ENCODE measurements at regions not wholly inside any gene's neighbourhood (a gene's known extent, or its start where the extent isn't known, plus 50 kb on each side); places are given as distances from the start of the nearest gene placed in this dataset.

DNA sequence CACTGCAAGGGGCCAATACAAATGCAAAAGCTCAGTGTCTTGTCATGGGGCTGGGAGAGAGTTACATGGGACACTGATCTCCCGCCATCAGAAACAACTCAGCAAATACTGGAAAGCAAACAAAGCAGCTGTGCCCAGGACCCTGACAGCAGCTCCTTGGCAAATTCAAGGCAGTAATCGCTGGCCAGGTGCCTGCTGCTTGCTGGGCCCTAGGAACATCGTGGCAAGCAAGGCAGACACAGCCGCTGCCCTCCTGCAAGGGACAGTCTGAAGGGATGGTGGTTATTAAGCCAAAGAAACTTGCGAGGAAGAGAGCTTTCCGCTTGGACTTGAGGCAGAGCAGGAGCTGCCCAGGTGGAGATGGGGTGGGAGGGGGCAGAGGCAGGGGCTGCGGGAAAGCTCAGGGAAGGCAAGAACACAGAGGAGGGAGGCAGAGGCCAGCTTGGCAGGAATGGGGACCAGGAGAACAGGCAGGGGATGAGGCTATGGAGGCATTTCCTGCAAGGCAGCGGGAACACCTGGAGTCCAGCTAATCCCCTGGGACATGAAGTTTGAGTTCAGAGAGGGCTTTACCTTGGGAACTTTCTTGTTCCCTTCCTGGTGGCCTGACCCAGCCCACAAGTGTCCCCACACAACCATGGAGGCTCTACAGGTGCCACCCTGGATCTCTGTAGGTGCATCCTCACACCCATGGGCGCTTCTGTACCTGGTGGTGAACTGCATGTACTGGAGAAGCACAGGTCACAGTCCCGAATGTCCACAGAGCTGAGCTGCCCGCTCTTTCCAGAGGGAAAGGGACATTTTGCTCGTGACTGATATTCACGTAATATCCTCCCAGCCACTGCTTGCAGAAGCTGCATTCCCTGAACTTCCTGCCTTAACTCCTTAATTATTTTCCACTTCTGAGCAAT lies 78.7 kb upstream of the ATP2B2 start:
- DNase-seq (ENCODE audit: low spot score) = no peak

DNA sequence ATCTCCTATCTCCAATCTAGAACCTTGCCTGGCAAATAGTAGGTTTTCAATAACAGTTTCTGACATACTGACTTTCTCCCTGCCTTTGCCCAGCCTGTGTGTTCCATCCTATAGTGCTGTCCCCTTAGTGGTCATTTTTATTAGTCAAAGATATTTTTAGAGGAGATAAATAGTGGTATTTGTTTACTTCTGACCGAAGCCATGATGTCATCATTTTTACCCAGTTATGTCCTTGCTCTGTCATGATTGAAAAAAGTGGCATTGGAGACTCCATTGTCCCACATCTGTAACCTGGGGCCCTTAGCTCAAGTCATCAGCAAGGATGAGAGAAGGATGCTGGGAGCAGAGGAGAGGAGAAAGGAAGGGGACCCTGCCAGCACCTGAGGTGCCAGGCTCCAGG lies 80.6 kb upstream of the ATP2B2 start:
- DNase-seq (ENCODE audit: low spot score) = no peak

DNA sequence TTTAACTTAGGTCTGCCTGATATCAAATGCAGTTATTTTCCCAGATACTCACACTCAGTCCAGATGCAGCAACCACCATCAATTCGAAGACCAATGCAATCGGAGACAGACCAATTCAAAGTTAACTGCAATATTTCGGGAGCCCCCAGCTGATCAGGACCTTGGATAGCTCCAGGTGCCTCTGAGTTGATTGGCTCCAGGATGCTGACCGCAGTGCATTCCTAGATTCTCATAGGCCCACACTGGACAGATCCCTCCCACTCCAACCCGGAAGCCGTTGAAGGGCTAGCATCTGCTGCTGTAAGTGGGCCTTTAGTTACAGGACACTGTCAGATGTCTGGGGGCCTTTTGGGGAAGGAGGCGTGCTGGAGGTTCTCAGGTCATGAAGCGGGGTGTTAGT lies 89.5 kb upstream of the ATP2B2 start:
- DNase-seq (ENCODE audit: low spot score) = no peak

DNA sequence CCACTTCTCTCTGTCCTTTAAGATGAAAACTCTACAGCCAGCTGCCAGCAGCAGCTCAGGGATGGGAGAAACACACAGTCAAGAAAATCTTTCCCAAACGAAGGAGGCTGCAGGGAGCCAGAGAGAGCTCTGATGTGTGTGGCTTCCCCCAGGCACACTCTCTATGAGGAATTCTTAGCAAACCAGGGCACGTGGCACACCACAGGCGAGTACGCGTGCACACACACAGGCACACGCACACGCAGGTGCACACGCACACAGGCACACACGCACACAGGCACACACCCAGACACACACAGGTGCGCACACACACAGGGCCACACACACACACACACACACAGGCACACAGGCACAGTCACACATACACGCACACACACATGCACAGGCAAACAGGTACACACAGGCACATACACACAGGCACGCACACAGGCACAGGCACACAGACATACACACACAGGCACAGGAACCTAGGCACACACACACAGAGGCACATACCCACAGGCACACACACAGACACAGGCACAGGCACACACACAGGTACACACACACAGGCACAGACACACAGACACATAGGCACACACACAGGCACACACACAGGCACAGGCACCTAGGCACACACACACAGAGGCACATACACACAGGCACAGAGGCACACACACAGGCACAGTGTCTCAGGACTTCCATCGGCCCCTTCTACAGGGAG lies 91.5 kb upstream of the ATP2B2 start:
- no peak for DNase-seq (ENCODE audit: low spot score)

DNA sequence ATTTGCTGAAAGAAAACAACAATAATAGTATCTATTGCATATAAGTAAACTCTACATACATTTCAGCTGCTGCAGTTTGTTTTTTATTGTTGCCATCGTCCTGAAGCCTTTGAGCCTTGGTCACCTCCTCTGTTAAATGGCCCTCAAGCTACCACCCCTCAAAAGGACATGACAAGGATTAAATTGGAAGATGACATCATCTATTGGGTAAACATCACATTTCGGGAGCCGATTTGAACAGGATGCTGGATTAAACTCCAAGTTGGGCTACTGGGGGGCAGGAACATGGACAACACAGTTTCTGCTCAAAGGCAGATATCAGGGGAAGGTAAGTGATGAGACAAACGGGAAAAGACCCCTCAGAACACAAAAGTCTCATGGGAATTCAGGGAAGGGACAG lies 92.3 kb upstream of the ATP2B2 start:
- no peak for DNase-seq (ENCODE audit: low spot score)

DNA sequence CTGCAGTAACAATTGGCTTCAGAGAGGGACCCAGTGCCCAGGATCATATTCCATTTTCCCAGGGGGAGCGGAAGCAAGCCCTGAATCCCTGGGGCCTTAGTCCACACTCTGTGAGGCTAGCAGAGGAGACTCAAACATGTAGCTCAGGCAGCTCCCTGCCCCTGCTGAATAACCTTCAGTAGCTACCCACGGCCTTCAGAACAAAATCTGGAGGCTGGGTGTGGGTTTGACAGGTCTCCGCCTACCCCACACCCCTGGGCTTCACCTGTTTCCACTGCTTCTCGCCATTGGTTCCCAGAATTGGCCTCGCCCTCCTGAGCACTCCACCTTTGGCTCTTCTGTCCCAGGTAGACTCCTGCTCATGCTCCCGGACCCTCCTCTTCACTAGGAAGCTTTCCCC lies 93.6 kb upstream of the ATP2B2 start:
- DNase-seq (ENCODE audit: low spot score) = no peak

DNA sequence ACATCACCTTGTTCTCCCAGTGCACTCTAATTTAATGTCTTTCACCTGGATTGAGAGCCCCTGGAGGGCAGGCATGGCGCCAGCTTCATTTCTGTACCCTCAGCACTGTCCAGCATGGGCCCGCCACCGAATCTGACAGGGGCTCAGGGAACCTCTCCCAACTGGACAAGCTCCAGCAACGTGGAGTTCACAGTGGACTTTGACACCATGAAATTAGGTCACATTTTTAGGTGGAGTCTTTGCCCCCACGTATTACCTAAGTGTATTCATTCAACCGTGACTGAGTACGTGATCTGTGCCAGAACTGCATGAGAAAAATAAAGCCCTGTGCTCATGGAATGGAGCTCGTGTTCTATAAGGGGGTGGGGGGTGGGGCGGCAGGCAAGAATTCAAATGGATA lies 94.1 kb upstream of the ATP2B2 start:
- DNase-seq (ENCODE audit: low spot score) = no peak

DNA sequence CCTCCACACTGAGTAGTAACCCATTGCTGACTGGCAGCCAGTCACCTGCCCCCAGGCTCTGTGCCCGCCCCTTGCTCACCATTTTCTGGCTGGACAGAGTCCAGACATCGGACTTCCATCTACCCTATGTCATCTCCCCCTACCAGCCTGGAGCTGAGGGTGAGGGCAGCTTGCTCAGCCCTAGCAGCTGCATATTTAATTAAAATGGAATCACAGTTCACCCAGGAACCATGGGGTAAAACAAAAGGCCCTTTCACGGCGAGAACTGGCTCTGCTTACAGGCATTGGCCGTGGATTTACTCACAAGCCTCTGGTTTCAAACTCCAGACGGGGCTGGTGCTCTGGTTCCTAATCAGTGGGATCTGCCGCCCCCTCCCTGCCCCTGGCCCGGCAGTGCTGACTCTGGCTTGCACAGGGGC lies 94.9 kb upstream of the ATP2B2 start:
- no peak for DNase-seq (ENCODE audit: low spot score)

DNA sequence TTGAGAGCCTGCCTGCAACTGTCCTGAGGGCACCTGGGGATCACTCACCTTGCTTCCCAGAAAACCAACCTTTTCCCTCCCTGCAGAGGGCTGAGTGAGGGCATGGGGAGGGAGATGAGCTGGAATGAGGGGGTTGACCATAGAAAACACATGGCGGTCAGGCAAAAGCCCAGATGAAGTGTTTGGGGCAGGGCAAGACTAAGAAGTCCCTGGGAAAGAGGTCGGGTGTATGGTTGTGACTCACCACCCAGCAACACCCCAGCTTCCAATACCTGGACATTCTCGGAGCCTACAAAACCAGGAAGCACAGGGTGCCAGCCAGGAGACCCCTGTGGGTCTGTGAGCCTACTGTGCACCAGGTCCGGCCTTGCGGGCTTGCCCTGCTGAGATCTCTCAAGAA lies 95.3 kb upstream of the ATP2B2 start:
- no peak for DNase-seq (ENCODE audit: low spot score)

DNA sequence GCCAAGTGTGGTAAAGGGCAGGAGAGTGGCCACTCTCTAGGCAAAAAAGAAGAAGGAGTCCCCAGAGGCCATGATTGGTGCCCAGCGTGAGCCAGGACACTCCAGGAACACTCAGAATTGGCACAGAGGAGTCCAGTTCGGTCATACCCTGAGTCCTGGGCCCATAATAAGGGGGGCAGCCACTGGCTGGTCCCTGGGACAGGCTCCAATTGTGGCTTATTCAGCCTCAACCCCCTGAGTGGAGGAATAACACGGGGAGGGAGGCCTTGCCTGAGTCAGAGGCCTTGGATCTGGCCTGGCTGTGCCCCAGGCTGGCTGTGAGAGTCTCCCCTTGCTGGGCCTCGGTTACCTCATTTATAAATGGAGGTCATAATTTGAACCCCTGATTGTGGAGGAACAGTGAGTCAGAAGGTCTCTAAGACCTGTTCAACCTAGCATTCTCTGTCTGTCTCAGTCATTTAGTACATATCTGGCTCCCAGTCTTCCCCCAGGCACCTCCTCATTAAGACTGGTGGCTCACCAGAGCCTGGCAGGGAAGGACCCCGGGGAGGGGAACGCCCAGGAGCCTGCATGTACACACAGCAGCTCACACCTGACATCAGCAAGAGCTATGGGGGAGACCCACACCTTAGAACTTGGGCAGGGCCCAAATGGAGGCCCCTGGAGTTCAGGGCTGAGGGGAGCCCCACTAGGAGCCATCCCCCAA lies 95.9 kb upstream of the ATP2B2 start:
- DNase-seq (ENCODE audit: low spot score) = no peak

DNA sequence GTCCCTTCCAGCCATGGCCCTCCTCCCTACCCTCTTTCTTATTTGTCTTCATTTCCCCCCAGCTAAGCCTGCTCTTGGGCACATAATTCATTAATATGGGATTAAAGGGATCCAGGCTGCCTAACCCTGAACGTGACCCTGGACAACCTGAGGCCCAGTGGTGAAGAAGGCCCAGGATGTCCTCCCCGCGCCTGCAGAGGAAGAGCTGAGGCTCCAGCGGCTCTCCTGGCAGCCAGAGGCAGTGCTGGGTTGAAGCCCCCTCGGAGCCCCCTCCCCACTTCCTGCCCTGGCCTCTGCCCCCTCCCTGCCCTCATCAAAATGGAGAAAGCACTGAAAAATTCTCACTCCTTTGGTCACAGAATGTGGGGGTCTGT lies 96.5 kb upstream of the ATP2B2 start:
- DNase-seq (ENCODE audit: low spot score) = no peak

DNA sequence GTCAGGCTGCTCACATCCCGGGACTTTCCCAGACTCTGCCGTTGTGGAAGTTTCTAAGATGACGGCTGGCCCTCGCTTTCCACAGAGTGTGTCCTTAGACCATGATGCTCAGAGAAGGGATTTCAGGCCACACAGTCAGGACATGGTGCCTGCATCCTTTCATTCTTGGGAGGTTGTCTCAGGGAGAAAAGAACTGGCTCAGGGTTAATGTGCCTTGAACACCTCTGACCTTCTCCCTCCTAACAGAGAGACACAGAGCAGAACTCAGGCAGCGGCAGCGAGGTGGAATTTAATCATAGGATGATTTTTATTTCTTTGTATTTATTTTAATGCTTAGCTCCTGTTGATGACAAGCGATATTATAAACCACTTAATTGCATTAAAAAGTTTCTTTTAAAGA lies 96.9 kb upstream of the ATP2B2 start:
- no peak for DNase-seq (ENCODE audit: low spot score)

DNA sequence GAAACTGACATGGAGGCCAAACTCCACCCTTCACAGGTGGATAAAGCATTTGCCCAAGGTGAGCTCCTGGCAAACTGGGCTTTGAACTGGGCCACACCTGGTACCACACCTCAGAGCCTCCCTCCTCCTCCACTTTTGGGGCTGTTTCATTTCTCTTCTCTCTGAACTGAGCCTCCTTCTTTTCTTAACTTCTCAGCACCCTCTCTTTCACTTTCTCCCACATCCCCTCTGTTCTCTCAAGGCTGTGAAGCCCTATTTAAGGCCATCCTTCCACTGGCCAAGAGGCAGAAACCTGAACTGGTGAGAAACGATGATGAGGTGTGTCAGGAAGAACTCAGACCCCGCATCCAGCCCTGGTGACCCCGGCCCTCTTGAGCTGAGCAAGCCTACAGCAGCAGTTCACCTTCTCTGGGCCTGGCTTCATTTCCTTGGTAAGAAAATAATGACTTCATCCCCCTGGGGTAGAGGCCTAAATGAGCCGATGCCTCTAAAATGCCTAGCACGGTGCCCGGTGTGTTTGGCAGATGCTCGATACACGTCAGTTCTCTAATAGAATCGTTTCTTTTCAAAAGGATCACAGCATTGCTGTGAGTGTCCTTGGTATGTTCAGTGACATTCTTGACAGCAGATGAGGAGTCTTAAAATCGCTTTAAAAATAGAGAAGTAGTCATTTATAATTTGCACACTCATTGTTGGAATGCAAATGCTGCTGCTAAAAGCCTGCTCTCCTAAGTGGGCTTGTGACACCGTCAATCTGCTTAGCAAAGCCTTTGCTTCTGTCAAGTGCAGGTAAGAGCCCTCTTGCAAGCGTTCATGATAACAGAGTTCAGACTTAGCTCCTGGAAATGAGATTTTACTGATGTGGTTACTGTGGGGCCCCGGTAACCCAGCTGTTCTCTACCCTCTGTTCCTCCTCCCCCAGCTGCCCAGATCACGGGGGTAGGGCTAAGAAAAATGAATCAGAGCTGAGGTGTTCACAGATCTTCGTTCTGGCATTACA lies 97.7 kb upstream of the ATP2B2 start:
- DNase-seq (ENCODE audit: low spot score) = no peak

DNA sequence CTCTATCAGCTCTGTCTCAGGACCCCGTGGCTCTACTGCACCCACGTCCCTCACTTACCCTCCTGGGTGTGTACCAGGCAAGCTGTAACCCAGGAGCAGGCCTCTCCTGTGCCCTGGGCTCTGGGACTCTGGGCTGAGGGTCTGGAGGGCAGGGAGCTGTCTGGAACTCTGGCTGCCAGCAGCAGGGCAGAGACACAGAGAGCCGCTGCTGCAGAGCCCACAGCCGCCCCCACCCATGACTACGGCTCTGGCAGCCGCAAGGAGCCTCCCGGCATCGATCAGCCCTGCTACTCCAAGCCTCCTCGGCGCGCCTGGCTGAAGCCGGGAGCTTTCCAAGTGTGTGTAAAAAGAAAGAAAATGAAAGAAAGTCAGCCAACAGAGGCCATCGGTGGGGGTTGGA lies 103.7 kb upstream of the ATP2B2 start:
- DNase-seq (ENCODE audit: low spot score) = no peak

DNA sequence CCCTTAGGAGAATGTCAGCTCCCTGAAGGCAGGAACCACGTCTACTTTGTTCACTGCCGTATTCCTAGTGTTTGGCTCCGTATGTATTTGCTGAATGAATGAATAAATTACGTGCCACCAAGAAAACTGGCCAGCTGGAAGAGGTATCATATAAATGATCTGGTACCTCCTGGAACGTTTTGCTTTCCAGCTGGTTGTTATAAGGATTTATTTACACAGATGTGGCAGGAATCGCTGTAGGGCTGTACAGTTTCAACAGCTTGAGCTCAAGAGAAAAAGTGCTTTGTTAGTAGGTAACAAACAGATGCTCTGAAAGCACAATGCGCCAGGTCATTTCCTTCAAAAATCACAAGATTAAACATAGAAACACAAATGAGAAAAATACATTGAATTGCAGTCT lies 108.8 kb upstream of the ATP2B2 start:
- no peak for DNase-seq (ENCODE audit: low spot score)

DNA sequence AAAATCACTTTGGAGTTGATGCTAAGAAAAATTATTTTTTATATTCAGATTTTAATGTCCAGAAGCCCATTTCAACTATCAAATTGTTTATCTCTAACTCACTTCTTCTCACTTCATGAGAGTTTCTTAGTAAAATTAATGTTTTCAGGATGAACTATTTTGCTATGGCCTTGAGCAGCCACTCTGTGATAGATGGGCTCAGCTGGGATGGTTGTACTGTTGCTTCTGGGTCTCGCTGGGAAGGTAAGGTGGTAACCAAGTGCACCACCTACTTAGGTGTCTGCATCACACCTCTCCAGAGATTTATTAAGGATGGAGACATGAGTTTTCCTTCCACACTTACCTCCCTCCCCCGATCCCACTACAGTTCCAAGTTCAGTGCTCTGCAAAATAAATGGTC lies 110.3 kb upstream of the ATP2B2 start:
- DNase-seq (ENCODE audit: low spot score) = no peak

DNA sequence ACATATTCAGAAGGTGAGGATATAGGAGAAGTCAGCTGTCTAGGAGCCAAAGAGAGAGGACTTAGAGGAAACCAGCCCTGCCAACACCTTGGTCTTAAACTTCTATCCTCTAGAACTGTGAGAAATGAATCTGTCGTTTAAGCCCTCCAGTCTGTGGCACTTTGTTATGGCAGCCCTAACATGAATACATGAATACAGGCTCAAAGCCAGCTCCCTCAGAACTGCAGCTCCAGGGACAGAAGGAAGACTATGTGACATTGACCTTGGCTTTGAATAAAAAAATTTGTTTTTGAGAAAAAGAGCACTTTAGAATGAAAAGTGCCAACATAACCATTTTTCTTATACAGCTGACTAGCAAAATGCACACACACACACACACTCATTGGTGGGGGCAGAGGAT lies 110.9 kb upstream of the ATP2B2 start:
- no peak for DNase-seq (ENCODE audit: low spot score)

DNA sequence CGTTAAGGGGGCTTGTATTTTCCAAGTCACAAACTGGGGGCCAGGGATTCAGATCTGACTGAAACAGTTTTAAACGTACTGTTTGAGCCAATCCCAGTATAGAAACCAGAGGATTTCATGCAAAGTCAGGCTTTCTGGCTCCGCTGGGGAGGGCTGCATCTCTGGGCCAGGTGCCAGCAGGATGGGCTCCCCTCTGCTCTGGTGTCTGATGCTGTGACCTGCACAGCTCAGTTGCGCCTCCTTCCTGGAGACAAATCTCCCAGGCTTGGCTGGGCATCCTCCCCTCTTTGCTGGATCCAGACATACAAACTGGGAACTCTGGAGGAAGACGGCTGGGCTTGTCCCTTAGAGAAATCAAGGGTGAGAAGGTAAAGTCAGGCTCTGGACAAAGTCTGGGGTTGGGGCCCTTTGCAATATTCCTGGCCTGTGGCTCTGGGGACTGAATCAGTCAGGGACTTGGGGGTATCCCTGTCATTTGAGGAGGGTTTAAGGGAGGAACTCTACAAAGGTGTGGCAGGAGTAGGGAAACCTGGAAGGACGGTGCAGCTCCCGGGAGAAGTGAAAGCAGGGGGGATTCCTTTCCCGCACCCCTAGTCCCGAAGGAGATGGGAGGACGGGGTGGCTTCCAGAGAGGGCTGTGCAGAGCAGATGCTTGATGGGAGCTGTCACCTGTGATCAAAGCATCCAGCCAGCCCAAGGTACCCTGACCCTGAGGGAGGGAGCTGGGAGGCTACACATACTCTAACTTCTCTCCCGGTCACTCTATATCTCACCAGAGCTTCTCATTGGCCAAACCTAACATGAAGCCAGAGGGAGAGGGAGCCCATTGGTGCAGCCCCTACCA lies 114.8 kb upstream of the ATP2B2 start:
- no peak for DNase-seq (ENCODE audit: low spot score)

DNA sequence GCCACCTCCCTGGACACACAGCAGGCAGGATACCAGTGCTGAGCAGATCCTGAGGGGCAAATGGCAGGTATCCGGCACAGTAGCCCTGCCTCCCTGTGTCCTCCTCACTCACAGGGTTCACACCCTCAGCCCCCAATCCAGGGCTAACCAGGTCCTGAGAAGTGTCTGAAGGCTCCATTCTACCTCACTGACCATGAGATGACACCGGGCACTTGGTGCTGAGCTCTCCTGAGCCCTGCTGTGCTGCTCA lies 115.4 kb upstream of the ATP2B2 start:
- no peak for DNase-seq (ENCODE audit: low spot score)

DNA sequence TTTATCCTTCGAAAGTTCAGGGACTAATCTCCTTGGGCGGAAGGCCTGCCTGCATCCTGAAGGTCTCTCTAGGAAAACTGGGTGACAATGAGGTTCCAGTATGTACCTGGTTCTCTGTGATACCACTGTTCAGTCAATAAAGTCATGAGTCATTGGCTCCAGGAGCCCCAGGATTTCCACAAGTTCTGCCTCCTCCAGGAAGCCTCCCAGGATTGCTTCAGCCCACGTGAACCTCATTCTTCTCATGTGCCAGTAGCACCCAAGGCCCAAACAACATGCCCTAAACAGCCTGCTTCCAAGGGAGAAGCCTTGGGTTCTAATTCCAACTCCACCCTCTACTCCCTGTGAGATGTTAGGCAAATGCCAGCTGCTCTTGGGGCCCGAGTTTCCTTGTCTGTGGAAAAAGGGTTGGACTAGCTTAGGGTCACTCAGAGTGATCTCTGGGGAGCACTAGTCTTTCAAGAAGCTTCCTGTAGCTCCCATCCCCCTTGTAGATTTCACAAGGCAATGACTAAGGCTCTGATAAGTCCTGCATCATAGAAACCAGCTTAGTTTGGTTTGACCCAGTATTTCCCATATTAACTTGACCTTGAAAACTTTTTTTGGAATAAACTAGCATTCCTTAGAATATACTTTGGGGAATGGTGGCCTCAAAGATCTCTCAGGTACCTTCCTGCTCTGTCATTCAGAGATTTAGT lies 118.3 kb upstream of the ATP2B2 start:
- no peak for DNase-seq (ENCODE audit: low spot score)
